CD8-positive, alpha-beta memory T cell (primary cell): ENCODE measurements at regions not wholly inside any gene's neighbourhood (a gene's known extent, or its start where the extent isn't known, plus 50 kb on each side); places are given as distances from the start of the nearest gene placed in this dataset.

Experiments
- CTCF ChIA-PET: fragments of 350-600 bp; sonication (Branson Sonifier 250); formaldehyde crosslinking; loops from one replicate; lab custom pipeline; 2021; ENCODE audit warnings: antibody characterized with exemption; lab: Charles Lee
- POLR2A ChIA-PET: fragments of 350-600 bp; sonication (Branson Sonifier 250); formaldehyde crosslinking; loops from one replicate; lab custom pipeline; 2021; ENCODE audit warnings: antibody characterized with exemption; lab: Charles Lee
- DNase-seq, 5 donors: peaks; one replicate each; pipeline versions ENCODE4 v3.0.0 to v3.0.0-alpha.2; 2020 to 2022; ENCODE audit warnings: mixed read lengths in 1 of 5
- H3K27ac ChIP-seq: one replicate; pipeline ENCODE4 v1.7.0; 2013; ENCODE audit warnings: low read depth, mild to moderate bottlenecking, low read length, moderate library complexity
- H3K27me3 ChIP-seq: 2 replicates; pipeline ENCODE4 v1.7.0; 2013; ENCODE audit warnings: low read length, mild to moderate bottlenecking; ENCODE audit not compliant: insufficient read depth, poor library complexity, severe bottlenecking
- H3K36me3 ChIP-seq: 2 replicates; pipeline ENCODE4 v1.7.0; 2013; ENCODE audit warnings: mild to moderate bottlenecking, low read length, moderate library complexity; ENCODE audit not compliant: insufficient read depth
- H3K4me1 ChIP-seq: 2 replicates; pipeline ENCODE4 v1.7.0; 2013; ENCODE audit warnings: mild to moderate bottlenecking, low read length, moderate library complexity; ENCODE audit not compliant: insufficient read depth
- H3K4me3 ChIP-seq: 2 replicates; pipeline ENCODE4 v1.7.0; 2013; ENCODE audit warnings: mild to moderate bottlenecking, low read length
- H3K9me3 ChIP-seq: 2 replicates; pipeline ENCODE4 v1.7.0; 2013; ENCODE audit warnings: mild to moderate bottlenecking, low read length
- H3K27ac Mint-ChIP-seq, 8 donors: one replicate each; pipeline ENCODE4 v1.8.0; 2020 to 2021; ENCODE audit warnings: mixed read lengths in 8 of 8, mild to moderate bottlenecking in 6 of 8, inconsistent platforms in 3 of 8, moderate library complexity in 3 of 8
- H3K27me3 Mint-ChIP-seq, 2 donors: one replicate each; pipeline ENCODE4 v1.8.0; 2020 to 2021; ENCODE audit warnings: mixed read lengths in 2 of 2, mild to moderate bottlenecking in 1 of 2, moderate library complexity in 1 of 2
- H3K36me3 Mint-ChIP-seq, 3 donors: one replicate each; pipeline ENCODE4 v1.8.0; 2020 to 2021; ENCODE audit warnings: mixed read lengths in 3 of 3, inconsistent platforms in 1 of 3, mild to moderate bottlenecking in 1 of 3
- H3K4me1 Mint-ChIP-seq, 3 donors: one replicate each; pipeline ENCODE4 v1.8.0; 2020 to 2021; ENCODE audit warnings: mixed read lengths in 3 of 3, inconsistent platforms in 1 of 3, mild to moderate bottlenecking in 1 of 3
- H3K4me3 Mint-ChIP-seq, 7 donors: one replicate each; pipeline ENCODE4 v1.8.0; 2020 to 2021; ENCODE audit warnings: mixed read lengths in 7 of 7, mild to moderate bottlenecking in 6 of 7, moderate library complexity in 4 of 7, inconsistent platforms in 2 of 7
- H3K9me3 Mint-ChIP-seq, 5 donors: one replicate each; pipeline ENCODE4 v1.8.0; 2020 to 2022; ENCODE audit warnings: mixed read lengths in 5 of 5, mild to moderate bottlenecking in 3 of 5, moderate library complexity in 2 of 5, inconsistent platforms in 1 of 5

DNA sequence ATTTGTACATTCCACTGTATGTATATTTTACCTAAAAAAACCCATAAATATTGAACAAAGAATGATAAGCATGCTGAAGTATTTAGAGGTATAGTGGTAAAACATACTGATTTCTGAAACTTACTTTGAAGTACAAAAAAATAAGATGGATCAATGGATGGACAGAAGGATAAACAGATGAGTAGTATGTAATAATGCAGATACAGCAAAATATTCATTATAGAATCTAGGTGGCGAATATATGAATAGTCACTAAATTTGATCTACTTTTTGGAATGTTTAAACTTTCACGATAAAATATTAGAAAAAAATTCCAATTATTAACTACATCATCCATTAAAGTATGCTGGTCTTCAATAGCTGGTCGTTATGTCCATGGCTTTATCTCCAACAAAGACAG is 51.9 kb upstream of the GNB4 start:
- H3K4me3 ChIP-seq, result no peak overlapping the region
- DNase-seq, result no peak
- Mint-ChIP-seq H3K27ac (no peak overlapping the region), H3K27me3 (peaks cover 2 to 31% of the 10 kb centered on the region in 2 donors), H3K4me1 (no peaks in the 10 kb centered on the region), H3K9me3 (peaks cover 4 to 9% (median 5%) of the 10 kb centered on the region in 5 donors), H3K36me3 (no peaks in the 10 kb centered on the region), H3K4me3 (no peak overlapping the region)
- no peaks in the 10 kb centered on the region for H3K36me3 ChIP-seq
- H3K27me3 ChIP-seq, result no peaks in the 10 kb centered on the region
- no peaks in the 10 kb centered on the region for H3K4me1 ChIP-seq
- POLR2A ChIA-PET, result no interaction called here
- CTCF ChIA-PET, result no interaction called here
- H3K9me3 ChIP-seq, result no peaks in the 10 kb centered on the region
- H3K27ac ChIP-seq, result no peak overlapping the region

DNA sequence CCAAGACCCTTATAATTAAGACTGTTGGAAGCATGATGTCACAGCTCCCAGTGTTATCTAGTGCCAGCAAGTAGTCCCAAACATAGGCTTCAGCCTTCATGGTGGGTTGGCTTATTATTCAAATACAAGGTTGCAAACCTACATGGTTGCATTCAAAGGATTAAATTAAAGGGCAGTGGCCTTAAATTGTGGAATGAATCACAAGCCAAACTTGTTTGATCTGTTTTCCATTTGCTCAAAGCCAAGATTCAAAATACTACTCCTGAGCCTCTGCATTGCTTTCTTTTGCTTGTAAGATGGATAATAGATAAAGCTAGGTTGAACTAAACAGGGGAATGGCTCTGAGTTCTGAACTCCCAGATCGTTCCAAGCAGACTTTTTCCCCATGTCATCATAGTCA is 52.4 kb upstream of the GNB4 start:
- Mint-ChIP-seq H3K27me3 (peaks cover 2 to 31% of the 10 kb centered on the region in 2 donors), H3K27ac (no peak overlapping the region), H3K4me1 (no peaks in the 10 kb centered on the region), H3K9me3 (peaks cover 4 to 9% (median 5%) of the 10 kb centered on the region in 5 donors), H3K36me3 (no peaks in the 10 kb centered on the region), H3K4me3 (no peak overlapping the region)
- no peaks in the 10 kb centered on the region for H3K27me3 ChIP-seq
- H3K9me3 ChIP-seq, result no peaks in the 10 kb centered on the region
- DNase-seq, result no peak
- H3K27ac ChIP-seq, result no peak overlapping the region
- POLR2A ChIA-PET, result no interaction called here
- H3K36me3 ChIP-seq, result no peaks in the 10 kb centered on the region
- no peaks in the 10 kb centered on the region for H3K4me1 ChIP-seq
- CTCF ChIA-PET, result no interaction called here
- no peak overlapping the region for H3K4me3 ChIP-seq

DNA sequence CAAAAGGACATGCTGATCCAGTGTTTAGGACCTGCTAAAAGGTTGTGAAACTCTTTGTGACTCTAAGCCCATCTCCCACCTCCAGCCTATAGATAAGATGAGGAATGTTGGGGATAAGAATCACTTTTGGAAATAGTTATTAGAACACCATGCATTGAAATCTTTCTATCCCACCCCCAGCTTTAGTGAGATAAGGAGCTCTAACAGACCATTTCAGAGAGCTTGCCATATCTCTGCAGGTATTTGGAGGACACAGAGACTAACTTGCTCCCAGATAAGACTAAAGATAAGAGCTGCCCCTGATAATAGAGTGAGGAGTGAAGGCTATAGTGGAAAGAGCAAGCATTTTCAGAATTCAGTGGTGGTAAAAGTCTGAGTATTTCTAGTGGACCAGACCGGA is 53.1 kb upstream of the GNB4 start:
- no peaks in the 10 kb centered on the region for H3K4me1 Mint-ChIP-seq

DNA sequence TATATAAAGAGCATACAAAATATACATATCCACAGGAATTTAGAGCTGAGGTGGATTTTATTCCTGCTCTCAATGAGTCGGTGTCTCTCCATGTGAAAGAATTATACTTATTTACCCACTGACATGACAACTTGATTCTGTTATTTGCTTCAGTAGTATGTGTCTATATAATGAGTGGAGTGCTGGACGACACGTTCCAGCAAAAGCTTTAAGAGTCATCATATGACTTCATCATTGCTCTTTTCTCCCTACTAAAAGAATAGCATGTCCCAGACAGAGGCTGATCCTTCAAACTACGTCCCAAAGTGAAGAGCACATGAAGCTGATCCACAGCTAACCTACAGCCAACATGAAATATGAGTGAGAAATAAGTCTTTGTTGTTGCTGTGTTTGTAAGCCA is 54.3 kb upstream of the GNB4 start:
- no peak overlapping the region for H3K27ac ChIP-seq
- H3K36me3 ChIP-seq, result no peaks in the 10 kb centered on the region
- H3K9me3 Mint-ChIP-seq, result peaks cover 0 to 5% (median 4%) of the 10 kb centered on the region in 5 donors
- POLR2A ChIA-PET, result no interaction called here
- no peak for DNase-seq
- no peak overlapping the region for H3K4me3 Mint-ChIP-seq
- H3K27ac Mint-ChIP-seq, result no peak overlapping the region
- no peaks in the 10 kb centered on the region for H3K27me3 ChIP-seq
- no peaks in the 10 kb centered on the region for H3K4me1 ChIP-seq
- H3K9me3 ChIP-seq, result no peaks in the 10 kb centered on the region
- no peak overlapping the region for H3K4me3 ChIP-seq
- H3K4me1 Mint-ChIP-seq, result no peaks in the 10 kb centered on the region
- H3K27me3 Mint-ChIP-seq, result peaks cover 2 to 34% of the 10 kb centered on the region in 2 donors
- CTCF ChIA-PET, result no interaction called here
- no peaks in the 10 kb centered on the region for H3K36me3 Mint-ChIP-seq

More for the DNA sequence above, 53.1 kb upstream of the GNB4 start:
- Histone ChIP-seq H3K9me3 (no peaks in the 10 kb centered on the region), H3K4me1 (no peaks in the 10 kb centered on the region), H3K36me3 (no peaks in the 10 kb centered on the region), H3K4me3 (no peak overlapping the region), H3K27me3 (no peaks in the 10 kb centered on the region), H3K27ac (no peak overlapping the region)
- CTCF ChIA-PET, result no interaction called here
- DNase-seq, result no peak
- POLR2A ChIA-PET, result no interaction called here
- Mint-ChIP-seq H3K27me3 (peaks cover 2 to 31% of the 10 kb centered on the region in 2 donors), H3K9me3 (peaks cover 2 to 9% (median 5%) of the 10 kb centered on the region in 5 donors), H3K4me3 (no peak overlapping the region), H3K36me3 (no peaks in the 10 kb centered on the region), H3K27ac (peak overlapping the region in 1 of 8 donors; percentile 37)

DNA sequence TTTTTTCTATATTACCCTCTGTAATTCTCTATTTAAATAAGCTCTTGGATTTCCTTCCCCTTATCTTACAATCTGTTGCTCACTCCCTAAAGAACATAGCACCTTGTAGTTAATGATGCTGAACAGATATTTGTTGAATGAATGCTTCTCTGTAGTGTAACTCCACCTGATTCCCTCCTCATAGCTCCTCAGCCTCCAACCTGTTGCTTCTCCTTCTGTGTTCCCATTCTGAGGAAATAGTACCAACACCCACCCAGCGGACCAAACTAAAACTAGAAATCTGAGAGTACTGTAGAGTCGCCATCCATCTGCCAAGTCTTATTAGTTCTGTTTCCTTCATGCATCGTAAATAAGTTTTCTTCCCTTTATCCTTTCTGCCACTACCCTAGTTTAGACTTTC is 55.5 kb upstream of the GNB4 start:
- ChIA-PET CTCF (no interaction called here), POLR2A (no interaction called here)
- Mint-ChIP-seq H3K4me3 (no peak overlapping the region), H3K36me3 (no peaks in the 10 kb centered on the region), H3K9me3 (peaks cover 0 to under 1% (median under 1%) of the 10 kb centered on the region in 5 donors), H3K27me3 (peaks cover 2 to 30% of the 10 kb centered on the region in 2 donors), H3K4me1 (no peaks in the 10 kb centered on the region), H3K27ac (no peak overlapping the region)
- Histone ChIP-seq H3K4me3 (no peak overlapping the region), H3K27me3 (no peaks in the 10 kb centered on the region), H3K4me1 (no peaks in the 10 kb centered on the region), H3K9me3 (no peaks in the 10 kb centered on the region), H3K27ac (no peak overlapping the region), H3K36me3 (no peaks in the 10 kb centered on the region)
- no peak for DNase-seq

- Mint-ChIP-seq H3K9me3 (no peaks in the 10 kb centered on the region), H3K4me3 (no peak overlapping the region), H3K36me3 (no peaks in the 10 kb centered on the region), H3K27me3 (peaks cover 7 to 36% of the 10 kb centered on the region in 2 donors), H3K27ac (no peak overlapping the region), H3K4me1 (no peaks in the 10 kb centered on the region)
- Histone ChIP-seq H3K4me3 (no peak overlapping the region), H3K27ac (no peak overlapping the region), H3K4me1 (no peaks in the 10 kb centered on the region), H3K36me3 (no peaks in the 10 kb centered on the region), H3K9me3 (no peaks in the 10 kb centered on the region), H3K27me3 (no peaks in the 10 kb centered on the region)
- POLR2A ChIA-PET, result no interaction called here
- no peak for DNase-seq
- CTCF ChIA-PET, result no interaction called here
Observed at GRCh38 chr3:179509701-179510100, 53.0 kb upstream of the ACTL6A start.

- no peaks in the 10 kb centered on the region for H3K36me3 ChIP-seq
- Mint-ChIP-seq H3K36me3 (no peaks in the 10 kb centered on the region), H3K4me1 (no peaks in the 10 kb centered on the region), H3K27ac (no peak overlapping the region), H3K9me3 (no peaks in the 10 kb centered on the region), H3K4me3 (no peak overlapping the region), H3K27me3 (peaks cover 7 to 32% of the 10 kb centered on the region in 2 donors)
- ChIA-PET POLR2A (no interaction called here), CTCF (no interaction called here)
- no peak overlapping the region for H3K27ac ChIP-seq
- no peak for DNase-seq
- no peaks in the 10 kb centered on the region for H3K4me1 ChIP-seq
- no peaks in the 10 kb centered on the region for H3K27me3 ChIP-seq
- no peaks in the 10 kb centered on the region for H3K9me3 ChIP-seq
- no peak overlapping the region for H3K4me3 ChIP-seq
Observed at GRCh38 chr3:179510496-179510895, 52.2 kb upstream of the ACTL6A start.

- Mint-ChIP-seq H3K9me3 (peaks cover 3 to 10% (median 8%) of the 10 kb centered on the region in 5 donors), H3K27ac (no peak overlapping the region), H3K27me3 (peaks cover 8 to 27% of the 10 kb centered on the region in 2 donors), H3K4me3 (no peak overlapping the region), H3K36me3 (peaks cover 0 to 4% (median 2%) of the 10 kb centered on the region in 3 donors), H3K4me1 (no peaks in the 10 kb centered on the region)
- no peak for DNase-seq
- Histone ChIP-seq H3K36me3 (no peaks in the 10 kb centered on the region), H3K4me1 (no peaks in the 10 kb centered on the region), H3K9me3 (no peaks in the 10 kb centered on the region), H3K27ac (no peak overlapping the region), H3K4me3 (no peak overlapping the region), H3K27me3 (no peaks in the 10 kb centered on the region)
- CTCF ChIA-PET, result no interaction called here
- POLR2A ChIA-PET, result interaction anchor here (0.6 kb wide), 1 partner anchor 265 kb away, joined by 3 read pairs; no protein-coding TSS in a partner anchor
Observed at GRCh38 chr3:179512378-179512777, 50.3 kb upstream of the ACTL6A start.
